H1 (cell line): ENCODE measurements at regions not wholly inside any gene's neighbourhood (a gene's known extent, or its start where the extent isn't known, plus 50 kb on each side); places are given as distances from the start of the nearest gene placed in this dataset.

Experiments used
- CTCF ChIA-PET: fragments of 300-600 bp; sonication (Branson Sonifier 250); formaldehyde crosslinking; loops from one replicate; lab custom pipeline; 2021; ENCODE audit not compliant: partially characterized antibody; lab: Charles Lee
- POLR2A ChIA-PET: fragments of 300-600 bp; sonication (Branson Sonifier 250); formaldehyde crosslinking; loops from one replicate; lab custom pipeline; 2021; ENCODE audit warnings: inconsistent platforms; ENCODE audit not compliant: partially characterized antibody; lab: Charles Lee
- DNase-seq, 2 experiments: peaks; one replicate each; pipeline versions ENCODE4 v3.0.0 to v3.0.0-alpha.2; 2010 to 2022; ENCODE audit warnings: low spot score in 2 of 2, low read depth in 1 of 2, mixed read lengths in 1 of 2
- FAIRE-seq: peaks from 2 replicates; lab custom pipeline; 2011; peaks lifted over from hg19 to GRCh38; lab: Jason Lieb, UNC
- H2AFZ ChIP-seq: 2 replicates; pipeline ENCODE4 v1.8.1; 2012; ENCODE audit warnings: low read length, inconsistent platforms
- H2AK5ac ChIP-seq: 2 replicates; pipeline ENCODE4 v1.6.1; 2013; ENCODE audit warnings: low read depth, low read length
- H2BK120ac ChIP-seq: replicated peaks from 2 replicates; pipeline ENCODE3; 2013; ENCODE audit warnings: low read depth, low read length, inconsistent platforms
- H2BK12ac ChIP-seq: 2 replicates; pipeline ENCODE4 v1.6.1; 2013; ENCODE audit warnings: low read depth, low read length
- H2BK15ac ChIP-seq: 2 replicates; pipeline ENCODE4 v1.6.1; 2013; ENCODE audit warnings: low read length
- H2BK20ac ChIP-seq: 2 replicates; pipeline ENCODE4 v1.6.1; 2013; ENCODE audit warnings: low read length
- H2BK5ac ChIP-seq: 2 replicates; pipeline ENCODE4 v1.6.1; 2013; ENCODE audit warnings: low read depth, low read length
- H3K14ac ChIP-seq: 2 replicates; pipeline ENCODE4 v1.6.1; 2013; ENCODE audit warnings: inconsistent platforms; ENCODE audit not compliant: insufficient read length
- H3K18ac ChIP-seq: 2 replicates; pipeline ENCODE4 v1.6.1; 2013; ENCODE audit warnings: low read length; ENCODE audit errors: extremely low read depth
- H3K23ac ChIP-seq: 2 replicates; pipeline ENCODE4 v1.6.1; 2013; ENCODE audit warnings: inconsistent platforms; ENCODE audit not compliant: insufficient read length
- H3K23me2 ChIP-seq: 2 replicates; pipeline ENCODE4 v1.6.1; 2013; ENCODE audit warnings: low read depth, low read length
- H3K27ac ChIP-seq: 2 replicates; pipeline ENCODE4 v1.6.1; 2011; ENCODE audit warnings: low read depth, low read length, inconsistent platforms
- H3K27me3 ChIP-seq, 4 experiments: replicated peaks in 1 of 4; 1 replicate in 1 of 4; 2 replicates in 3 of 4; pipeline versions ENCODE4 v1.6.1 to v1.8.1; 2011 to 2013; ENCODE audit warnings: low read length in 3 of 4, mild to moderate bottlenecking in 3 of 4, inconsistent platforms in 2 of 4, mixed read lengths in 2 of 4, moderate library complexity in 1 of 4; ENCODE audit not compliant: control insufficient read depth in 3 of 4, insufficient read depth in 3 of 4; ENCODE audit errors: extremely low read depth in 1 of 4
- H3K36me3 ChIP-seq, 4 experiments: 2 replicates each; pipeline versions ENCODE4 v1.6.1 to v1.8.1; 2011 to 2013; ENCODE audit warnings: mild to moderate bottlenecking in 4 of 4, low read length in 3 of 4, moderate library complexity in 2 of 4, control low read depth in 1 of 4, inconsistent platforms in 1 of 4; ENCODE audit not compliant: insufficient read depth in 4 of 4, control insufficient read depth in 2 of 4
- H3K4ac ChIP-seq: replicated peaks from 2 replicates; pipeline ENCODE3; 2013; ENCODE audit warnings: low read length, low read depth, mixed read lengths, inconsistent platforms; ENCODE audit not compliant: insufficient read length
- H3K4me1 ChIP-seq, 4 experiments: replicated peaks in 1 of 4; 1 replicate in 1 of 4; 2 replicates in 3 of 4; pipeline versions ENCODE4 v1.6.1 to v1.8.1; 2011 to 2013; ENCODE audit warnings: low read length in 3 of 4, inconsistent platforms in 2 of 4, mixed read lengths in 1 of 4; ENCODE audit not compliant: insufficient read depth in 4 of 4, control insufficient read depth in 3 of 4
- H3K4me2 ChIP-seq, 2 experiments: 2 replicates each; pipeline versions ENCODE4 v1.6.1 to v1.8.1; 2011 to 2013; ENCODE audit warnings: low read depth in 2 of 2, low read length in 2 of 2, control low read depth in 1 of 2, inconsistent platforms in 1 of 2, mild to moderate bottlenecking in 1 of 2; ENCODE audit not compliant: insufficient read depth in 1 of 2
- H3K4me3 ChIP-seq, 4 experiments: fragments of 200-600, 300-600 bp in 1 of 4; sonication (generic), shearing (Covaris generic), sonication (Bioruptor Twin) in 1 of 4; 2 replicates each; pipeline versions ENCODE4 v1.5.1 to v1.8.1; 2011 to 2016; ENCODE audit warnings: low read length in 4 of 4, low read depth in 3 of 4, control low read depth in 2 of 4, inconsistent platforms in 2 of 4, mild to moderate bottlenecking in 2 of 4, mixed read lengths in 1 of 4, moderate library complexity in 1 of 4; ENCODE audit not compliant: insufficient read depth in 2 of 4; ENCODE audit errors: extremely low read depth in 1 of 4
- H3K56ac ChIP-seq: replicated peaks from 2 replicates; pipeline ENCODE3; 2013; ENCODE audit warnings: low read depth, mild to moderate bottlenecking, mixed read lengths, low read length, inconsistent platforms; ENCODE audit not compliant: insufficient read length
- H3K79me1 ChIP-seq: 2 replicates; pipeline ENCODE4 v1.6.1; 2013; ENCODE audit warnings: low read depth, low read length, control low read depth
- H3K79me2 ChIP-seq, 2 experiments: 2 replicates each; pipeline versions ENCODE4 v1.6.1 to v1.8.1; 2012 to 2013; ENCODE audit warnings: low read length in 2 of 2, mild to moderate bottlenecking in 2 of 2, inconsistent platforms in 1 of 2; ENCODE audit not compliant: insufficient read depth in 2 of 2, control insufficient read depth in 1 of 2
- H3K9ac ChIP-seq, 4 experiments: replicated peaks in 1 of 4; 1 replicate in 1 of 4; 2 replicates in 3 of 4; pipeline versions ENCODE4 v1.6.1 to v1.8.1; 2011 to 2013; ENCODE audit warnings: low read depth in 3 of 4, low read length in 3 of 4, control low read depth in 2 of 4, mild to moderate bottlenecking in 2 of 4, moderate library complexity in 2 of 4, inconsistent platforms in 1 of 4; ENCODE audit errors: extremely low read depth in 1 of 4
- H3K9me3 ChIP-seq, 2 experiments: 2 replicates each; pipeline versions ENCODE4 v1.6.1 to v1.8.1; 2012 to 2013; ENCODE audit warnings: mild to moderate bottlenecking in 2 of 2, moderate library complexity in 2 of 2, control low read depth in 1 of 2, inconsistent platforms in 1 of 2, low read depth in 1 of 2, low read length in 1 of 2, mixed read lengths in 1 of 2; ENCODE audit not compliant: insufficient read depth in 2 of 2
- H4K20me1 ChIP-seq, 2 experiments: replicated peaks in 1 of 2; 2 replicates each; pipeline versions ENCODE3 to v1.8.1; 2011 to 2013; ENCODE audit warnings: inconsistent platforms in 2 of 2, low read length in 2 of 2, mild to moderate bottlenecking in 1 of 2; ENCODE audit not compliant: insufficient read depth in 2 of 2, control insufficient read depth in 1 of 2
- H4K5ac ChIP-seq: 2 replicates; pipeline ENCODE4 v1.6.1; 2013; ENCODE audit warnings: low read length, low read depth, mixed read lengths, inconsistent platforms; ENCODE audit not compliant: insufficient read length
- H4K8ac ChIP-seq: 2 replicates; pipeline ENCODE4 v1.8.0; 2013; ENCODE audit warnings: mild to moderate bottlenecking, moderate library complexity, low read length, inconsistent platforms; ENCODE audit not compliant: insufficient read depth; ENCODE audit errors: extremely low read depth
- H4K91ac ChIP-seq: replicated peaks from 2 replicates; pipeline ENCODE3; 2013; ENCODE audit warnings: low read length, mixed read lengths, inconsistent platforms; ENCODE audit not compliant: insufficient read length
- SIX5 ChIP-seq: IDR thresholded peaks from 2 replicates; pipeline ENCODE4 v1.6.1; 2011; ENCODE audit warnings: mild to moderate bottlenecking, low read depth, low read length
- SUZ12 ChIP-seq: fragments of 200-600 bp; sonication (generic); IDR thresholded peaks from 2 replicates; pipeline ENCODE4 v1.6.1; 2012; ENCODE audit warnings: mild to moderate bottlenecking, inconsistent platforms, low read length, moderate library complexity, mixed read lengths
- WGBS, 2 experiments: shearing (Covaris generic) in 1 of 2; methylation state at CpG; one replicate each; pipeline versions ENCODE4 v1.1.6 to v1.1.7; 2013 to 2015; ENCODE audit warnings: low lambda C conversion rate in 2 of 2, mixed read lengths in 2 of 2, inconsistent platforms in 1 of 2, low coverage in 1 of 2, missing lambda C conversion rate in 1 of 2; ENCODE audit not compliant: insufficient replicate concordance in 2 of 2, insufficient coverage in 1 of 2, insufficient read length in 1 of 2; ENCODE audit errors: extremely low coverage in 1 of 2, missing lambda C conversion rate in 1 of 2; 5-methylcytosine and 5-hydroxymethylcytosine counted together
- TF ChIP-seq, protein P1 (sequence below): IDR thresholded peaks from 2 replicates; pipeline ENCODE4 v1.6.1; 2011; ENCODE audit warnings: low read depth, mild to moderate bottlenecking, low read length; ENCODE audit not compliant: insufficient read depth

DNA sequence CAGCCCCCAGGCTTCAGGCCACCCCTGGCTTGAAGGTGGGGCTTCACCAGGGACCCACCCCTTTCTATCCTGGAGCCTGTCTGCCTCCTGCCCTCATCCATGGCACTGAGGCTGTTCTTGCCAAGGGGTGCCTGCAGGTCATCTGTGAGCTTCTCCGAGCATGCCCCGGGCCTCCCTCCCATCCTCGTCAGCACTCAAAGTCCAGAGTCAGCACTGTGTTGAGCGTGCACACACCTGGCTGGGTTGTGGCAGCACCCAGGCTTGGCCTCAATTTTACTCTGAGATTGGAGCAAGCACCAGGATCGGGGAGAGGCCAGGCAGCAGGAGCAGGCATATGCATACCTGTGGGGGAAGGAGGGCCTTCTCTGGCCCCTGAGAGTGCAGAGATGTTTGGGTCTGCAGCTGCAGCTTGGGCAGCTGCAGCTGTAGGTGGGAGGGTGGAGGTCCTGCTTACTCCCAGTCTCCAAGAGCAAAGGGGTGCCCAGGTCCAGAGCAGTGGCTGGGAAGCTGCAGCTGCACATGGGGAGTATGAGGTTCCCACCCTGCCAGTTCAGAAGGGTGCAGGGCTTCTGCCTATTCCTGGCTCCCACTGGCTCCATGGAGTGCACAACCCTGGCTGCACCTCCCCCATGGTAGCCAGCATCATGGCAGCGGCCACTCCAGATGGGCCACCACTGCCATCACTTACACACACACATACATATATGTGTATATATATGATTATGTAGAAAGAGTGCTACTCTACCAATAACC, 488.7 kb downstream of the JRKL start:
- H3K4ac ChIP-seq, result no peak overlapping the region
- H3K27me3 ChIP-seq, result no peaks in the 10 kb centered on the region
- no peak overlapping the region for H4K8ac ChIP-seq
- TF ChIP-seq SUZ12 (no peak), SIX5 (no peak)
- TF ChIP-seq, protein P1, sequence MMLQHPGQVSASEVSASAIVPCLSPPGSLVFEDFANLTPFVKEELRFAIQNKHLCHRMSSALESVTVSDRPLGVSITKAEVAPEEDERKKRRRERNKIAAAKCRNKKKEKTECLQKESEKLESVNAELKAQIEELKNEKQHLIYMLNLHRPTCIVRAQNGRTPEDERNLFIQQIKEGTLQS, result no peak
- H3K14ac ChIP-seq, result no peak overlapping the region
- no peaks in the 10 kb centered on the region for H3K79me1 ChIP-seq
- no peak overlapping the region for H2BK12ac ChIP-seq
- no peaks in the 10 kb centered on the region for H3K23me2 ChIP-seq
- H3K56ac ChIP-seq, result no peak overlapping the region
- H4K20me1 ChIP-seq, result no peaks in the 10 kb centered on the region
- no peak overlapping the region for H2BK20ac ChIP-seq
- no peak overlapping the region for H3K4me2 ChIP-seq
- H3K27ac ChIP-seq, result no peak overlapping the region
- H2BK15ac ChIP-seq, result no peak overlapping the region
- DNase-seq, result no peak
- 96% methylated on average over 6 of the region's 6 CpGs; no CpG with 5 or more reads in 1 of the 2 experiments for WGBS, 2 experiments
- H3K4me3 ChIP-seq, result no peak overlapping the region
- ChIA-PET CTCF (interaction anchor here (0.6 to 1.6 kb wide), 5 partner anchors 19 to 414 kb away, joined by 3 to 5 read pairs (median 3); no protein-coding TSS in a partner anchor), POLR2A (no interaction called here)
- no peak overlapping the region for H3K18ac ChIP-seq
- no peaks in the 10 kb centered on the region for H3K36me3 ChIP-seq
- H3K9ac ChIP-seq, result no peak overlapping the region
- H3K79me2 ChIP-seq, result no peaks in the 10 kb centered on the region
- H2AK5ac ChIP-seq, result no peak overlapping the region
- H2BK120ac ChIP-seq, result no peak overlapping the region
- H4K91ac ChIP-seq, result no peak overlapping the region
- H2BK5ac ChIP-seq, result no peak overlapping the region
- no peak overlapping the region for H3K23ac ChIP-seq
- no peak overlapping the region for H2AFZ ChIP-seq
- H3K4me1 ChIP-seq, result no peaks in the 10 kb centered on the region
- no peaks in the 10 kb centered on the region for H3K9me3 ChIP-seq
- no peak for FAIRE-seq
- H4K5ac ChIP-seq, result no peak overlapping the region
